NCI-H1417 treated with DMSO at 0.1 percent for 48 hours (cell line): ENCODE measurements at regions not wholly inside any gene's neighbourhood (a gene's known extent, or its start where the extent isn't known, plus 50 kb on each side); places are given as distances from the start of the nearest gene placed in this dataset.
A peak's percentile ranks its signal among the peaks of the same experiment; 100 is the strongest.

Source experiments
- DNase-seq: peaks from one replicate; lab custom pipeline; 2025; lab: John Stamatoyannopoulos, UW

DNA sequence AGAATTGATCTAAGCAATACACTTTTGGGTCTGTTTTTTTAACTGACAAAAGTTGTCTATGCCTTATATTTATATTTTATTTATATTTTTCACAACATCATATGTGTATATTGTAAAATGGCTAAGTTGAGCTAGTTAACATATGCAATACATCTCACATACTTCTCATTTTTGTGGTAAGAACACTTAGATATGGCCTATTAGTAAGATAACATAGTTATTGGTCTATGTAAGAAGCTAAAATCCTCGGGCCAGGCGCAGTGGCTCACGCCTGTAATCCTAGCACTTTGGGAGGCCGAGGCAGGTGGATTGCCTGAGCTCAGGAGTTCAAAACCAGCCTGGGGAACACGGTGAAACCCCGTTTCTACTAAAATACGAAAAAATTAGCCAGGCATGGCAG is 275.6 kb upstream of the ID2 start:
- no peak for DNase-seq

DNA sequence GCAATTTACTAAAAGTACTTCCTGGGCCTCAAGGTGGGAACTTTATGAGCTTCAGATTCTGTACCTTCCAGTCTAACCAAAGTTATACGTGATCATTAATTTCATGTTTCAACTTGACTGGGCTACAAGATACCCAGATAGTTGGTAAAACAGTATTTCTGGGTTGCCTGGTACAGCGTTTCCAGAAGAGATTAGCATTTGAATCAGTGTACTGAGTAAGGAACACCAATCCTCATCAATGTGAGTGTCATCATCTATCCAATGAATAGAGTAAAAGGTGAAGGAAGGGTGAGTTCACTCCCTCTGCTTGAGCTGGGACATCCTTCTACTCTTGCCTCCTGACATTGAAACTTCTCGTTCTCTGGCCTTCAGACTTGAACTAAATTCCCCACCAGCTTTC is 274.5 kb upstream of the ID2 start:
- no peak for DNase-seq

DNA sequence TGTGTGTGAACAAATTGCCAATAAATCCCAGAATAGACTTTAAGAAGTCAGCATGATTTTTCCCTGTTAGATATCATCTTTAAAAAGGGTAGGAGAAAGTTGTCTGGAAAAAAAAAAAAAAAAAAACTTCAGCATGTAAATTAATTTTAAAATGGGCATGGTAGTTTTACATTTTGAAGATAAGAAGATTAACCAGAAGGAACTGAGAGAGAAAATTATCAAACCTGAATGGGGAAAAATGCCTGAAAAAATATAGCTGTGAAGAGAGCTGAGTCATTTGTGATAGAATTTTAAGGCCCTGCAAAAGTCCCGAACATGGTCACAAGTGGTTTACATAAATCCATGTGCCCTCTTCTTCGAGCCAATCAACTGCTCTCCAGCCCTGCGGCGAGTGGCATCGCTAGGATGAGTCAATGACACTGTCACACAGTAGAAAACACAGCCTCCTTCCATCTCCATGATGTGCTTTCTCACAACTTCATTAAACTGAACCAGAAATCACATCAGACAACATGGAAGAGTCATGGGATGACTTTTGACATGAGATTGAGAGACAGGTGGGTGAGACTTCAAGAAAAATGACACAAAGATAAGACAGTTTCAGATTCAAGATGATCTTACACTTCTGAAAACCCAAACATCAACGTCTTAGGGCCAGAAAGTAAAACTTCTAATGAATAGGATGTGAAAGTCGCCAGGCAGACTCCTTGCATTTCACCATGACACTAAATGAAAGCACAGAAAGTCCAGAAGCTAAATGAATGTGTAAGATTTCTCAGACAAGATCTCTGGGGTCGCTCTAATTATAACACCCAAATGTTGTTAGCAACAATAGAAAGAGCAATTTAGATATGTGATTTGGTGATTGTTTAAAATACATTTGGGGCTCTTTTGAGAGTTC is 273.0 kb upstream of the ID2 start:
- DNase-seq = no peak

DNA sequence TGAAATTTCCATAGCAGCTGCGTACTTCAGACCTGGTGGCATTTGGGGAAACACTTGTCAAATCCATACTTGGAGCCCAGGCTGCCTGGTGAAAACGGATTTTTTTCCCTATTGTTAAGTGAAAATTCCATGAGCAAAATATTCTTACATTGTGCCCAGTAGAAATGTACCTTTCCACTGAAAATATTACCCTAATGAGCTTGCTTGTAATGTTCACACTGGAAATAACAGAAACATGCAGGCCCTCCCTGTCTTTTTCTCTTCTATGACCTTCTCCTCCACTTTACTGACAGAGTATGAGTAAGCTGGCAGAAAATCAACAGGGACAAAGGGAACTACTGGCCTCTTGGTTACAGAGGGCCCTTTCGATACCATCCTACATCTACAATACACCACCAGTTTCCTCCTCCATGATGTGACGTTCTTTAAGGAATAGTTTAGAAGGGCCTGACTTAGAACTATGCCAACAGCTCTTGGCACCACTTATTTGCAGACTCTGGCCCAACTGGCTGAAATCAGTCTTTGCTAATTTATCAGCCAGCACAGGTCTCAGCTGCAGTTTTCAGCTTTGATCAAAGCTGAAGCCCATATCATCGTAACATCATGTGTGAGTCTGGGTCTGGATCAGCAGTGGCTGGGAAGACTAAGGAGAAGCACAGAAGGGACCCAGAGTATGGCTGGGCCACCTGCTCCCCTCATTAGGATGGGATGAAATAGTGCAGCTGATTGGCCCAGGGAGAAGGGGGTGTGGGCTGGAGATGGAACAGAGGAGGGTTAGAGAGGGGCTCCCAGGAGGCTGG is 272.2 kb upstream of the ID2 start:
- DNase-seq = no peak

DNA sequence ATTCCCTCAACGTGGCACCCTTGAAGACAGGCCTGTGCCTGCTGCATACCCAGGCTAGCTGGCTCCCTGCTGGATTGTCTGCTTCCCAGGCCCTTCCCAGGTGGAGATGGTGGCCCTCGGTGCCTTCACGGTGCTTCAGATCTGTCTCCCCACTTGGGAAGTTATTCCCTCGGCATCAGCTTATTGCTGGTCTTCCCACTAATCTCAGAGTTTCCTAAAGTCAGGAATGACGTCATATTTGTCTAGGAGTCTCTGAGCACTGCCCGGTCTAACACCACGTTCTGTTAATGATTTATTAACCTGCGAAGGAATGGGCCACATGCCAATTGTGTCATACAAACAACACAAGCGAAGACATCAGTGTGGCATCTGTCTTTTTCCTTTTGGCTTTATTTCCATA is 269.8 kb upstream of the ID2 start:
- no peak for DNase-seq

DNA sequence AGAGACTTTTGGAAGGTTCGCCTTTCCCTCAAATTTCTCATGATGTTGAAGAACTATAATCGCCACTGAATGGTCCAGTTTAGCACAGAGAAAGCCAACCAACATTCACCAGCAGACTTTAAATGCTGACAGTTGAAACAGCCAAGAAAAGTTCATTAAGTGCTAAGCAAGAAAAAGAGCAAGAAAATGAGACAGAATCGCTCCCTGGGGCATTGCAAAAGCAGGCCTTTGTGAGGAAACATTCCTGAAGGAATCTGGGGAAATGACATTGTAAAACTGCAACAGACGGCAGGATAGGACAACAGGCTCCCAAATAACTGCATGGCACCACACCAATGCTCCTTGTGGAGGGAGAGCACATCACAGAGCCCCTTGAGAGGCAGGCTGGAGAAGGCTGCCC is 269.3 kb upstream of the ID2 start:
- no peak for DNase-seq

DNA sequence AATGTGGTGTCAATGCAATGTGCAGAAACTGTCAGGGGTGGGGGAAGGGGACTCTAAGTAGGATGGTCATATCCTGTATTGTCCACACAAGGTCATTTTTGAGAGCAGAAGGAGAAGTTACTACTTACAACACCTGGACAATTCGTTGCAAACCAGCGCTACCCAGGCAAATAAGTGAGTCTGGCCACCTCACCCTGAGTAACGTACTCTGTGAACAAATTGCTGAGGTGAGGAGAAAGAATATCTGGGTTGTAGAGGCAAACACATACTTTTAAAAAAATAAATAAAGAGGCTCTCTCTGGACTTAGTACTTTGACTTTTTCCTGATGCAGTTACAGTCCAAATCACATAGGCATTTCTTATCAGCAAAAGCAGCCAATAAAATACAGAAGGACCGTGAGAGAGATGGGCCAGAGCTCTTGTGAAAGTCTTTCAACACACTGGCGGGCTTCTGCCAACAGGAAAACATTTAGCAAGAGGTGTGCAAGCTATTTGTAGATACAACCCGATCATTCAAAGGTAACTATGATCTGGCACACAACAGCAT is 268.2 kb upstream of the ID2 start:
- DNase-seq = no peak

DNA sequence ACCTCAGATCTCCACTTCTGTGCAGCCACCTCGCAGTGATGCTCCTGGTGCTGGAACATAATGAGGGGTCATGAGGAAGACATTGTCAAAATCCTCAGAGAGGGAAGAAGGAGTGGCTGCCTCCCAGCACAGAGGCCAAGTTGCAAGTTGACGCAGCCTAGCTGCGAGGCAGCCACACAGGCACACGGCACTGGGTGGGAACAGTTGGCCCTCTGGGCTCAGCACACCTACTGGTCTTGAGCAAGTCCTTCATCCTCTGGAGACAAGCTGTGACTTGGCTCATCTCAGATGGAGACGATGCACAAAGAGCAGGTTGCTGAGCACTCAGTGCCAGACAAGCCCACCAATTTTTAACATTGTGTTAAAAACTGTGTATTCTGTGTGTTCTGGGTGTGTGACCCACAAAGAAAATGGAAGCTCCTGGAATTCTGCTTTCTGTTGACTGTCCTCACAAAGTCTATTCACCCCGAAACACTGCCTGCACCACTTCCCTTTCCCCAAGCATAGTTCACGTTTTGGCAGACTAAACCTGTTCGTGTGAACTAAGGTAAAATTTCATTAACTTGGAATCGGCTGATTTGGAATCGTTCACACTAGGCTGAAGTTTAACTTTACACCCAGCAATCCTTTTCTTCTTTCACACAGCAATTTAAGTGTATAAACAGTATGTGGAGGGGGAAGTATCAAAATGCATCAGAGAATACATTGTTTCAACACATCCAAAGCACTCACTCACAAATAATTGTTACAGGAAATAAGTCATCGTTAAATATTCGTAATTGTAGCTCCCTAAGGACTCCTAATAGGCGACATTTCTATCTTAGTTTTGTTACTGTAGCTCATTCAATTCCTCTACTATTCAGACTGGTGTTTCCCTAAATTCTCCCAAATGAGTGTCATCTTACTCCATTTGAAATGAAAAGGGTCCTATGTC is 266.6 kb upstream of the ID2 start:
- no peak for DNase-seq

DNA sequence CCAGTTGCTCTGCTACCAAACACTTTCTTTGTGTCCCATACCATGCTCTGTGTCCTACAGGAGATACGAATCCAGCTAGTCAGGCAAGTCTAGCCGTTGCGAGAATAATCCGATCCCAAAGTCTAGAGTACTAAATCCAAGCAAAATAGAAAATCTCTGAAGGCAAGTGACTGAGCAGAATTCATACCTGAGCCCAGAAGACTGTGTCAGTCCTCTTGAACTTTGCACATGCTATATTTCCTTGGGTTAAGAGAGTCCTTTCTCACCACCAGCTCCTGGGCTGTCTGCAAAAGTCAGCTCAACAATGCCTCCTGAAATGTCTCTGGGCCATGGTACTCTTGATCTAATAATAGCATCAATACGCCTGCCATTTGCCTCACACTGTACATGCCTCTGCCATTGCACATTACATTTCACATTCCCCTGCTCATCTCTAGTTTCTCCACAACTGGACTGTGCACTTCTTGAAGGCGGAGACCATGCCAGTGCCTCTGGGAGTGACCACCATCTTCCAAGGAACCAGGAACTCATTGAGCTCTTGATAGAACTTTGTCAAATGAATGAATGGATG is 265.8 kb upstream of the ID2 start:
- DNase-seq = no peak

DNA sequence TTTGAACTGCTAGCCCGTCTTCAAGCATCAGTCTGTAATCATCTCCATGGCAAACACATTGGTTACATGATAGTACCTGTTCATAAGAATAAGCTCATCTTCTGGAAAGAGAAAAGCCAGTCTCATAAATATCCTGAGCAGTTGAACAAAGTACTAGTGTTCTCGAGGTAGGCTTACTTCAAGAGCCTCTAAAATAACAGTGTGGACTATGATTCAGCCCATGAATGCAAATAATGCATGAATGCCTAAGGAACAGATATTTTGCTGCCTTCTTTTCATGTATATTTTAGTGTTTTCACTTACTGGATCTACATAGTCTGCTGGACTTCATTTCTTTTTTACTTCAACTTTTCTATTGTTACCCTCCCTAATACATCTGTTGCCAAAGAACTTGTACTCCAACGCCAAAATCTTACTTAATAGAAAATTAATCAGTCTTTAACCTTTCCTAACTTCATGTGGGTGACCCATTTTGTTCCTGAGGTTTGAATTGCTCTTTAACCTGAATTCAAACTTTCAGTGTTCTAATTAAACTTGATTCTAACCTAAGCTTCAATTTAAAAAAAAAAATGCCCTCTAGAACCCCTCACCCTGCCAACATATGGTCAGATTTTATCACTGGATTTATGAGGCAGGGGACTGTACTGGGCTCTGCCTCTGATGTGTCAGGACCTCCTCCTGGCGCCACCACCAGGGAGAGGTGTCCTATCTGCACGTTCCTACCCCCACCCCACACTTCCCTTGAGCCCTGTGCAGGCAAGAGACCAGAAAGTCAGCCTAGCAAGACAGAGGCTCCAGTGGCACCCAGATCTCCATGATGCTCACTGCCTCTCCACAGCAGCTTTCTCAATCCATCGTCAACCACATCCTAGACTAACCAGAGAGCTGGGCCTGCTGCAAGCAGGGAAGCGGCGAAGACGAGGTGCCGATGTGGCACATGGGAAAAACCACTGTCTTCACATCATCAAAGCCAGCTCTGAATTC is 264.7 kb upstream of the ID2 start:
- no peak for DNase-seq

DNA sequence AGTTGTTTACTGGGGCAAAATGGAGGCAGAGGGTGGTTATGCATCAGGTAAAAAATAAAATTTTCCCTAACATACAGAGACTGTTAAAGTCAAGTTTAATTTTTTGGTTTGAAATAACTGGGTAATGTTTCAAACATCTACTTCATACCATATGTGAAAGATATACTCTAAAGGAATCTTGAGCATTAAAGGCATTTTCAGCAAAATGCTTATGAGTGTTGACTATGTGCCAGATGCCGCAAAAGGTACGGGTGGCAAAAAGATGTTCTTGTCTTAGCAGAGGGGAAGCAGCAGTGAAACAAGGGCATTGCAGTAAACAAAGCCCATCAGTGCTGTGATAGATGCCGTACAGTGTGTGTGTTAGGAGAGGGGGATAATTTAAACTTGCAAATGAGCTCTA is 263.1 kb upstream of the ID2 start:
- no peak for DNase-seq

DNA sequence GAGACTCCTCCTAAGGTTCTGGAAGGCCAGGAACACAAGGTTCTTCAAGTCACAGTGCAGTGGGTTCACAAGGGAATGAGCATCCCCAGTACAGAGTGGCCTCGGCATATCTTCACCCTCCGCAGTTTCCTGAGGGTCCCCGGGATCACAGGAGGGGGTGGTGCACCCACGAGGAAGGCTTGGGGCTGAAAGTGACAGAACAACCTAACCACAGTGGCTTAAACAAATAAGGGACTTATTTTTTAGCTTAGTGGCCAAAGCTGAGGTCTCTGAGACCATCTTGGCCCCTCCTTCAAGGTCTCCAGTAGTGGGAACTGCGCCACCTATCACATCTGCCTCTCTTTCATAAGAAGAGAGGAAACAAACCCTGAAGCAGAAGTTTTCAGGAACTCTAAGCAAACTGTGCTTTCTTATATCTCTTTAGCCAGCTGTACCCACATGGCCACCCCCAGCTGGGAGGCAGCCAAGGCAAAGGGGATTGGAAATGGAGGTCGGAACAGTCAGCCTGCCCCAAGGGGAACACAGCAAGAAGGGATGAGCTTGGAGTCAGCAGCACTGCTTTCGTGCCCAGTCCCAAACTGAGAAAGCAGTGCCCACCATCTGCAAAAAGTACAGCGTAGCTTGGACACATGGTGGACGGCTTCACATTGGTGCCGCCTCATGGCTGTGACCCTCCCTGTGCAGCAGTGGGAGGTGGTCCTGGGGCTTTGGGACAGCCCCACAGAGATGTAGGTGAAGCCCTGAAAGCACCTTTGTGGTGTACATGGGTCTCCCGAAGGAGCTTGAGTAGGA is 260.0 kb upstream of the ID2 start:
- DNase-seq = no peak

DNA sequence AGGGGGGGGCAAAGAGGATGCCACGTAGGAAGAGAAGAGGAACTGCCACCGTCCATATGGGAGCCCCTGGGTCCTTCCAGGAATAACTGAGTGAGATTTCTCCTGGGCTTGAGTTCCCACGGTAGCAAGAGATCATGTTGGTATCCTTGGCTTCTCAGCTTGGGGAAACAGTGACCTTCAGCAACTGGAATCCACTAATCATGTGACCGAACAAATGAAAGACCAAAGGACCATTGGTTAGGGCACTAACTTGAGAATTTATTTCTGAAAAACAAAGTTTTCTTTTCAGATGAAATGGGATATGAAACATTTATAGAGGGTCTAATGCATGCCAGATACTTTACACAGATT is 259.4 kb upstream of the ID2 start:
- DNase-seq = no peak

DNA sequence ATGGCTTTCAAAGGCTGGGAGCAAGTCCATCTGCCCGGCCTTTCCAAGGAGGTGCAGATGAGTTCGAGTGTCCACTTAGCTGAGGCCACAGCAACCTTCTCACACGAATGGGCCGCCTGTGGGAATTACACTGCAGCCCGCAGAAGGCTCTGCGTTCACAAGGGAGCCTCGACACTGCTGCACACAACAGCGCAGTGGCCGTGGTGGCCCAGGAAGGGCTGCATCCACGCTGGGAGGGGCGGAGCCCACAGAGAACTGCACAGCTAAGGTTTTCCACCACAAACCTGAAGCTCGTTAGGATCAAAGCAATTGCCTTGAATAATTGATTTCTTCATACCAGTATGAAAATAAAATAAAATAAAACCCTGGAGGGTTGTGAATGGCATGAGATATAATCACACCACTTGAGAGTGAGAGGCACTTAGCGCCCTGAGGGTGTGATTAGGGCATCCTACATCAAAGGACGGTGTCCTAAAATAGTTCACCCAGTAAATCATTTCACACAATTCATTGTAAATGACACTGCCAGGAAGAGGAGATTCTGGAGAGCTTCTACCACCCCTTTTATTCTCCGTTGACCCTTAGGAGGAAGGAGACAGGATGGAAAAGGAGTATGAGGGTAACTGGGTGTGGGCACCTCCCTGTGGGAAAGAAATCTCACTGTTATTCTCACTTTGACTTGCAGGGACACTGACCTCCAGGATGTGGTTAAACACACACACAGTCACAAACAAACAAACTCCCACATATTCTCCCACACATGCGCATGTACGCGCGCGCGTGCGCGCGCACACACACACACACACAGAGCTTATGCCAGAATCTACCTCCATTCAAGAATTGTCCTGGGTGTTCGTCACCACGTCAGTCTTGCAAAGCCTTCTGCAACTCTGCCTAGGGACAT is 256.6 kb upstream of the ID2 start:
- DNase-seq = peak; percentile 85

DNA sequence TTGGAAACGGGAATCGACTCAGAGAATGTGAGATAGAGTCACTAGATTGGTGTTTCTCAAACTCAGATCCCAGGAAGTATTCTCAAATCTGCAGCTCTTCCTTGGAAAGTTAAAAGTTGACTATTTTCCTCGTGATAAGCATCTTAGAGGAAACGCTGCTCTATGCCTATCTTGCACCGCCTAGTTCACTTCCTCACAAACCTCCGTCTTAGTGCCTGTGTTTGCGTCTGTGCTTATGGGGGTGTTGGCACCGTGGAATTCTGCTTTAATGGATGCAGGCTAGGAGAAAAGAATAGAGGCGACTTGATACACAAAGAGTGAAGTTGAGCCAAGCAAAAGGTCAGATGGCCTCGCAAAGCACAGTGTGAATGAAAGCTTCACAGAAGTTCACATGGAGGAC is 255.3 kb upstream of the ID2 start:
- DNase-seq = no peak

DNA sequence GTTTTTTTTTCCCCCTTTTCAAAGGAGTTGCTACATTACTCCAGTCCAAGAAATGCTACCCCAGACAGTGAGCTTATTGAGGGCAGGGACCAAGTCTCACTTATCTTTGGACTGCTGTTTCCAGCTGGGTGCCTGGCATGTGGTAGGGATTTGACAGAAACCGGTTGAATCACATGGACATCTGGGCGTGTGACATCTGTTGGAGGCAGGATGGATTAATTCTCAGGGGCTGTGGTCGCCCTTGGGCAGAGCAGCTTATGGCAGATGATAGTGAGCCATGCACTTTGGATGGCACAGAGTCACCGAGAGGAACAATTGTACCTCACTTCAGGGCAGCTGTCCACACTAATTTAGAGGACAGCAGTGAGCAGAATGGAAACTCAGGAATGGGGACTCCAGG is 254.6 kb upstream of the ID2 start:
- no peak for DNase-seq

DNA sequence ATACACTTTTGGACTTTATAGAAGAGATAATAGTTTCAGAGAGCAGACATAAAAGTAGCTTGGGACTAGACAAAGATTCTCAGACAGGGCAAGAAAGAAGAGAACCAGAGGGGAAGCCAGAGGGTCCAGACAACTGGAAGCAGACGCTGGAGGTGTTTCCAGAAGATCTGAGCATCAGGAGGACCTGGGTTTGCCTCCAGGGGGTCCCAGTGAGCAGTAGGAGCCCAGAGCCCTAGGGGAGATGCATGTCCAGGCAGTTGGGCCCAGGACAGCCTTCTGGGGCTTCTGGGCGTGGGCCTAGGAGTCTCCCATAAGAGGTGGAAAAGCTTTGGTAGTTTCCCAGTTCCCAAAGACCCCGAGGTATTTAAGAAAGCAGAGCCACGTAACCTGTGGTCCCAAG is 251.2 kb upstream of the ID2 start:
- no peak for DNase-seq

DNA sequence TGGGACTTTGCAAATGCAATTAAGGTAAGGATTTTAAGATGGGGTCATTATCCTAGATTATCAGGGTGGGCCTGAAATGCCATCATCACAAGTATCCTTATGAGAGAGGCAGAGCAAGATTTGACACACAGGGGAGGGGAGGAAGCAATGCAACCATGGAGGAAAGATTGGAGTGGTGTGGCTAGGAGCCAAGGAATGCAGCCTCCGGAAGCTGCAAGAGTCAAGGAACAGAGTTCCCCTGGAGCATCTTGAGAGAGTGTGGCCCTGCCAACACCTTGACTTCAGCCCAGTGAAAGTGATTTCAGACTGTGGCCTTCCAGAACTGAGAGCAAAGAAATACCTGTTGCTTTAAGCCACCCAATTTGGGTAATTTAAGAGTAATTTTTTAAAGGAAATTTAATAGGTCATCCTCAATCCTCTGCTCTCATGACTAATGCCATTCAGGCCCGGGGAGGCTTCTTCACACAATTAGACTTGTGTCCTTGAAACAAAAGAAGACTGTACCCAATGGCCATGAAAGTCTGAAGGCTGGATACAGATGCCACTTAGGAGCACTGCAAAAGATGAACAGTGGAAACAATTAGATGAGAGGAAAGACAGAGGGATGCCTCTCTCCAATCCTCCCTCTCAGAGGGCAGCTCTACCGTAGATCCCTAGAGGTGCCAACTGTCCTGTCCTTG is 250.3 kb upstream of the ID2 start:
- DNase-seq = no peak
